ENCODE measurements at regions not wholly inside any gene's neighbourhood (a gene's known extent, or its start where the extent isn't known, plus 50 kb on each side); places are given as distances from the start of the nearest gene placed in this dataset.

- TF ChIP-seq GATAD2A (CRISPR knock-in tag; IDR thresholded peaks at IDR 0.05) = peak; percentile 91
- no peak for TF ChIP-seq ZNF773 (CRISPR knock-in tag; IDR thresholded peaks at IDR 0.05; ENCODE audit: borderline replicate concordance)
- TF ChIP-seq ZNF414 (CRISPR knock-in tag; IDR thresholded peaks at IDR 0.05) = no peak
- no peak for TF ChIP-seq MAFF (IDR thresholded peaks at IDR 0.05; ENCODE audit: low read depth, low read length)
- TF ChIP-seq RBM22 (optimal IDR thresholded peaks at IDR 0.05; ENCODE audit: low read length) = no peak
- TF ChIP-seq ZNF281 (CRISPR knock-in tag; IDR thresholded peaks at IDR 0.05; ENCODE audit: borderline replicate concordance) = no peak; the same call in 1 of the 2 replicates
- peak; percentile 47; the same call in 1 of the 2 replicates for TF ChIP-seq ZNF232 (CRISPR knock-in tag; IDR thresholded peaks at IDR 0.05; ENCODE audit: borderline replicate concordance)
- TF ChIP-seq ZNF674 (CRISPR knock-in tag; IDR thresholded peaks at IDR 0.05; ENCODE audit: low read depth) = no peak
- TF ChIP-seq HES4 (CRISPR knock-in tag; IDR thresholded peaks at IDR 0.05; ENCODE audit: borderline replicate concordance) = 0 out of 2 replicates have a peak, but pooled peaks have one; percentile 41
- TF ChIP-seq ZNF17 (CRISPR knock-in tag; IDR thresholded peaks at IDR 0.05) = no peak
- TF ChIP-seq ZNF292 (CRISPR knock-in tag; IDR thresholded peaks at IDR 0.05; ENCODE audit: borderline replicate concordance, low read depth) = peak; percentile 94; the same call in 1 of the 2 replicates
- TF ChIP-seq TEAD2 (CRISPR knock-in tag; IDR thresholded peaks at IDR 0.05) = no peak
- TF ChIP-seq SNRNP70 (IDR thresholded peaks at IDR 0.05; ENCODE audit: low read depth, low read length) = no peak
- TF ChIP-seq TCF7L2 (IDR thresholded peaks at IDR 0.05; ENCODE audit: low read depth, low read length) = no peak
- no peak for TF ChIP-seq NONO (IDR thresholded peaks at IDR 0.05)
- TF ChIP-seq NONO (CRISPR knock-in tag; conservative IDR thresholded peaks at IDR 0.05) = peak; percentile 62; the same call in 1 of the 2 replicates
- TF ChIP-seq ZNF12 (CRISPR knock-in tag; IDR thresholded peaks at IDR 0.05) = no peak; the same call in 1 of the 2 replicates
- TF ChIP-seq SP140L (CRISPR knock-in tag; IDR thresholded peaks at IDR 0.05; ENCODE audit: borderline replicate concordance) = no peak
- TF ChIP-seq FOXO4 (CRISPR knock-in tag; conservative IDR thresholded peaks at IDR 0.05) = no peak
- TF ChIP-seq ZNF572 (CRISPR knock-in tag; IDR thresholded peaks at IDR 0.05) = no peak
- TF ChIP-seq GLMP (CRISPR knock-in tag; IDR thresholded peaks at IDR 0.05; ENCODE audit: borderline replicate concordance) = no peak
- no peak for TF ChIP-seq ZNF382 (CRISPR knock-in tag; IDR thresholded peaks at IDR 0.05; ENCODE audit: borderline replicate concordance)
- no peak for TF ChIP-seq ZNF30 (CRISPR knock-in tag; IDR thresholded peaks at IDR 0.05)
- TF ChIP-seq MBNL3 (CRISPR knock-in tag; conservative IDR thresholded peaks at IDR 0.05) = no peak
- TF ChIP-seq ZNF460 (CRISPR knock-in tag; IDR thresholded peaks at IDR 0.05; ENCODE audit: borderline replicate concordance) = no peak
- no peak for TF ChIP-seq SCMH1 (CRISPR knock-in tag; IDR thresholded peaks at IDR 0.05; ENCODE audit: borderline replicate concordance)
- TF ChIP-seq SMAD9 (CRISPR knock-in tag; IDR thresholded peaks at IDR 0.05) = no peak
These were observed 341.0 kb upstream of the SULF2 start (continued) for GRCh38 chr20:48126227-48126740.
